C4-2B (cell line): ENCODE measurements at regions not wholly inside any gene's neighbourhood (a gene's known extent, or its start where the extent isn't known, plus 50 kb on each side); places are given as distances from the start of the nearest gene placed in this dataset.

Source experiments
- H3K27ac ChIP-seq: fragments of 450-650 bp; 2 replicates; pipeline ENCODE4 v1.5.1; 2017
- ZFX ChIP-seq: fragments of 450-650 bp; IDR thresholded peaks from 2 replicates; pipeline ENCODE4 v1.6.1; 2017
- TF ChIP-seq, protein P1 (sequence below): fragments of 450-650 bp; conservative IDR thresholded peaks from 2 replicates; pipeline ENCODE4 v1.5.1; 2017; ENCODE audit warnings: mild to moderate bottlenecking

GRCh38 chr2:239657992-239658391 is 257.2 kb upstream of the HDAC4 start:
- no peak overlapping the region for H3K27ac ChIP-seq
- no peak for TF ChIP-seq ZFX
- TF ChIP-seq, protein P1, sequence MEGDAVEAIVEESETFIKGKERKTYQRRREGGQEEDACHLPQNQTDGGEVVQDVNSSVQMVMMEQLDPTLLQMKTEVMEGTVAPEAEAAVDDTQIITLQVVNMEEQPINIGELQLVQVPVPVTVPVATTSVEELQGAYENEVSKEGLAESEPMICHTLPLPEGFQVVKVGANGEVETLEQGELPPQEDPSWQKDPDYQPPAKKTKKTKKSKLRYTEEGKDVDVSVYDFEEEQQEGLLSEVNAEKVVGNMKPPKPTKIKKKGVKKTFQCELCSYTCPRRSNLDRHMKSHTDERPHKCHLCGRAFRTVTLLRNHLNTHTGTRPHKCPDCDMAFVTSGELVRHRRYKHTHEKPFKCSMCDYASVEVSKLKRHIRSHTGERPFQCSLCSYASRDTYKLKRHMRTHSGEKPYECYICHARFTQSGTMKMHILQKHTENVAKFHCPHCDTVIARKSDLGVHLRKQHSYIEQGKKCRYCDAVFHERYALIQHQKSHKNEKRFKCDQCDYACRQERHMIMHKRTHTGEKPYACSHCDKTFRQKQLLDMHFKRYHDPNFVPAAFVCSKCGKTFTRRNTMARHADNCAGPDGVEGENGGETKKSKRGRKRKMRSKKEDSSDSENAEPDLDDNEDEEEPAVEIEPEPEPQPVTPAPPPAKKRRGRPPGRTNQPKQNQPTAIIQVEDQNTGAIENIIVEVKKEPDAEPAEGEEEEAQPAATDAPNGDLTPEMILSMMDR = no peak

GRCh38 chr2:239657236-239657635 is 256.4 kb upstream of the HDAC4 start:
- TF ChIP-seq, protein P1 = no peak
- H3K27ac ChIP-seq = no peak overlapping the region

GRCh38 chr2:239654266-239654665 is 253.4 kb upstream of the HDAC4 start:
- no peak overlapping the region for H3K27ac ChIP-seq
- TF ChIP-seq ZFX = no peak
- TF ChIP-seq, protein P1 = no peak

- no peak overlapping the region for H3K27ac ChIP-seq
- TF ChIP-seq, protein P1 = no peak
Observed at GRCh38 chr2:239651859-239652258, 251.0 kb upstream of the HDAC4 start.

DNA sequence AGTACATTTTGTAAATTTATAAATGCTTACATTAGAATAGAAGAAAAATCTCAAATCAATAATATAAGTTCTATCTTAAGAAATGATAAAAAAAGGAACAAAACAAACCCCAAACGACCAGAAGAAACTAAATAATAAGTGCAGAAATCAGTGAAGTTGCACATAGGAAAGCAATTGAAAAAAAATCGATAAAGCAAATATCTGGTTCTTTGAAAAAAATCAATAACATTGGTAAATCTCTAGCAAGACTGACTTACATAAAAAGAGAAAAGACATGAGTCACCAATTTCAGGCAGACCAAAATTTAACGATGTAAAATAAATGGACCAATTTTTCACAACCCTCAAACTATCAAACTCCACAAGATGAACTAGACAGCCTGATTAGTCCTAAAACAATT is 249.9 kb upstream of the HDAC4 start:
- no peak for TF ChIP-seq ZFX
- TF ChIP-seq, protein P1 = no peak

GRCh38 chr2:239649309-239649708 is 248.5 kb upstream of the HDAC4 start:
- no peak overlapping the region for H3K27ac ChIP-seq
- TF ChIP-seq, protein P1 = no peak
- no peak for TF ChIP-seq ZFX

More for the DNA sequence above, 249.9 kb upstream of the HDAC4 start:
- no peak overlapping the region for H3K27ac ChIP-seq

DNA sequence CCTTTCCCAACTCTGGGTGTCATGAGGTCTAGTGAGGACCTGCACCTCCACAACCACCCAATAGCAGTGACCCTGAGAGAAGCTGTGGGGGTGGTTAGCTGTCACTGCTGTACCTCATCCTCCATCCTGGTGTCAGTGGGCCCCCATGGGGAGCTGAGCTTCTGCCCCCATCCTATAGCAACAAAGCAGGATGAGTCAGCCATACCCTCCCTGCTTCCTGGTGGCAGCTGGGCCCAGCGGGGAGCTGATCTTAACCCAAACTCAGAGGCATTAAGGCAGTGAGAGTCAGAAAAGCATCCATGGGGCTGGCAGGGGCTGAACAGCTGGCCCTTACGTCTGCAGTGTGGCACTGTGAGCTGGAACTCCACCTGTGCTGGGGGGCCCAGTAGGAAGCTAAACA is 247.8 kb upstream of the HDAC4 start:
- TF ChIP-seq ZFX = no peak
- TF ChIP-seq, protein P1 = no peak

More for the DNA sequence above, 247.8 kb upstream of the HDAC4 start:
- no peak overlapping the region for H3K27ac ChIP-seq
